ENCODE measurements at regions not wholly inside any gene's neighbourhood (a gene's known extent, or its start where the extent isn't known, plus 50 kb on each side); places are given as distances from the start of the nearest gene placed in this dataset.
"Not testable (repeated sequence)": the region's sequence is repeated elsewhere in the genome, so short reads cannot be mapped to it uniquely, and the experiment has no call there.

GRCh38 chr11:23865341-23865975 is 631.4 kb upstream of the LUZP2 start:
- Mint-ChIP-seq H3K9me3 (no peaks in the 10 kb centered on the region), H3K4me3 (no peak overlapping the region), H3K36me3 (ENCODE audit: low read depth) (no peaks in the 10 kb centered on the region), H3K4me1 (no peaks in the 10 kb centered on the region), H3K27ac (no peak overlapping the region), H3K27me3 (no peaks in the 10 kb centered on the region)
- no peak for DNase-seq
- intact Hi-C loops (cut with micrococcal nuclease) = no loop called here

GRCh38 chr11:23866641-23867040 is 630.2 kb upstream of the LUZP2 start:
- Mint-ChIP-seq H3K4me3 (no peak overlapping the region), H3K36me3 (ENCODE audit: low read depth) (no peaks in the 10 kb centered on the region), H3K9me3 (no peaks in the 10 kb centered on the region), H3K4me1 (no peaks in the 10 kb centered on the region), H3K27me3 (no peaks in the 10 kb centered on the region), H3K27ac (no peak overlapping the region)
- DNase-seq = no peak
- intact Hi-C loops (cut with micrococcal nuclease) = no loop called here

- Mint-ChIP-seq H3K27ac (no peak overlapping the region), H3K36me3 (ENCODE audit: low read depth) (no peaks in the 10 kb centered on the region), H3K4me3 (no peak overlapping the region), H3K4me1 (no peaks in the 10 kb centered on the region), H3K27me3 (no peaks in the 10 kb centered on the region), H3K9me3 (no peaks in the 10 kb centered on the region)
- no peak for DNase-seq
- intact Hi-C loops (cut with micrococcal nuclease) = no loop called here
These were observed 627.2 kb upstream of the LUZP2 start for GRCh38 chr11:23869671-23870070.

- Mint-ChIP-seq H3K27me3 (no peaks in the 10 kb centered on the region), H3K4me3 (no peak overlapping the region), H3K36me3 (ENCODE audit: low read depth) (no peaks in the 10 kb centered on the region), H3K27ac (no peak overlapping the region), H3K4me1 (no peaks in the 10 kb centered on the region), H3K9me3 (no peaks in the 10 kb centered on the region)
- DNase-seq = no peak
- intact Hi-C loops (cut with micrococcal nuclease) = no loop called here
These were observed 623.4 kb upstream of the LUZP2 start for GRCh38 chr11:23873406-23873805.

- Mint-ChIP-seq H3K27me3 (no peaks in the 10 kb centered on the region), H3K36me3 (ENCODE audit: low read depth) (no peaks in the 10 kb centered on the region), H3K4me1 (no peaks in the 10 kb centered on the region), H3K9me3 (no peaks in the 10 kb centered on the region), H3K27ac (no peak overlapping the region), H3K4me3 (no peak overlapping the region)
- intact Hi-C loops (cut with micrococcal nuclease) = no loop called here
- DNase-seq = no peak
These were observed 621.5 kb upstream of the LUZP2 start for GRCh38 chr11:23875176-23875850.

- H3K27ac Mint-ChIP-seq; H3K4me3 Mint-ChIP-seq; H3K36me3 Mint-ChIP-seq (ENCODE audit: low read depth); DNase-seq; H3K9me3 Mint-ChIP-seq; H3K4me1 Mint-ChIP-seq; intact Hi-C loops (cut with micrococcal nuclease); H3K27me3 Mint-ChIP-seq: not testable (repeated sequence)
These were observed 613.3 kb upstream of the LUZP2 start for GRCh38 chr11:23883426-23884048.

GRCh38 chr11:23884341-23884740 is 612.5 kb upstream of the LUZP2 start:
- DNase-seq = no peak
- H3K27me3 Mint-ChIP-seq = no peaks in the 10 kb centered on the region
- no peak overlapping the region for H3K27ac Mint-ChIP-seq
- no peak overlapping the region for H3K4me3 Mint-ChIP-seq
- no peaks in the 10 kb centered on the region for H3K9me3 Mint-ChIP-seq
- H3K36me3 Mint-ChIP-seq (ENCODE audit: low read depth) = no peaks in the 10 kb centered on the region
- intact Hi-C loops (cut with micrococcal nuclease) = no loop called here
- no peaks in the 10 kb centered on the region for H3K4me1 Mint-ChIP-seq

- intact Hi-C loops (cut with micrococcal nuclease) = no loop called here
These were observed 611.1 kb upstream of the LUZP2 start for GRCh38 chr11:23885801-23886200.

GRCh38 chr11:23887122-23887521 is 609.7 kb upstream of the LUZP2 start:
- H3K4me1 Mint-ChIP-seq; DNase-seq; H3K27me3 Mint-ChIP-seq; H3K4me3 Mint-ChIP-seq; H3K36me3 Mint-ChIP-seq (ENCODE audit: low read depth); intact Hi-C loops (cut with micrococcal nuclease); H3K27ac Mint-ChIP-seq; H3K9me3 Mint-ChIP-seq: not testable (repeated sequence)

More at GRCh38 chr11:23885801-23886200, 611.1 kb upstream of the LUZP2 start:
- no peaks in the 10 kb centered on the region for H3K36me3 Mint-ChIP-seq (ENCODE audit: low read depth)
- H3K4me1 Mint-ChIP-seq = no peaks in the 10 kb centered on the region
- H3K27ac Mint-ChIP-seq = no peak overlapping the region
- H3K27me3 Mint-ChIP-seq = no peaks in the 10 kb centered on the region
- H3K9me3 Mint-ChIP-seq = no peaks in the 10 kb centered on the region
- H3K4me3 Mint-ChIP-seq = no peak overlapping the region
- DNase-seq = no peak

- Mint-ChIP-seq H3K4me1 (no peaks in the 10 kb centered on the region), H3K4me3 (no peak overlapping the region), H3K27me3 (no peaks in the 10 kb centered on the region), H3K36me3 (ENCODE audit: low read depth) (no peaks in the 10 kb centered on the region), H3K9me3 (peaks cover 8% of the 10 kb centered on the region), H3K27ac (no peak overlapping the region)
- intact Hi-C loops (cut with micrococcal nuclease) = no loop called here
- DNase-seq = no peak
These were observed 603.7 kb upstream of the LUZP2 start for GRCh38 chr11:23893126-23893525.

- Mint-ChIP-seq H3K36me3 (ENCODE audit: low read depth) (no peaks in the 10 kb centered on the region), H3K4me3 (no peak overlapping the region), H3K27ac (no peak overlapping the region), H3K9me3 (no peaks in the 10 kb centered on the region), H3K27me3 (no peaks in the 10 kb centered on the region), H3K4me1 (no peaks in the 10 kb centered on the region)
- DNase-seq = no peak
- intact Hi-C loops (cut with micrococcal nuclease) = no loop called here
These were observed 599.2 kb upstream of the LUZP2 start for GRCh38 chr11:23897453-23898286.

GRCh38 chr11:23903044-23903704 is 593.7 kb upstream of the LUZP2 start:
- DNase-seq = no peak
- Mint-ChIP-seq H3K27ac (no peak overlapping the region), H3K36me3 (ENCODE audit: low read depth) (no peaks in the 10 kb centered on the region), H3K4me3 (no peak overlapping the region), H3K27me3 (no peaks in the 10 kb centered on the region), H3K4me1 (no peaks in the 10 kb centered on the region), H3K9me3 (no peaks in the 10 kb centered on the region)
- intact Hi-C loops (cut with micrococcal nuclease) = no loop called here

GRCh38 chr11:23919455-23919854 is 577.4 kb upstream of the LUZP2 start:
- Mint-ChIP-seq H3K9me3 (no peaks in the 10 kb centered on the region), H3K4me1 (no peaks in the 10 kb centered on the region), H3K36me3 (ENCODE audit: low read depth) (no peaks in the 10 kb centered on the region), H3K4me3 (no peak overlapping the region), H3K27ac (no peak overlapping the region), H3K27me3 (no peaks in the 10 kb centered on the region)
- intact Hi-C loops (cut with micrococcal nuclease) = no loop called here
- DNase-seq = no peak
